ENCODE measurements at regions not wholly inside any gene's neighbourhood (a gene's known extent, or its start where the extent isn't known, plus 50 kb on each side); places are given as distances from the start of the nearest gene placed in this dataset.
"Not testable (repeated sequence)": the region's sequence is repeated elsewhere in the genome, so short reads cannot be mapped to it uniquely, and the experiment has no call there.

DNA sequence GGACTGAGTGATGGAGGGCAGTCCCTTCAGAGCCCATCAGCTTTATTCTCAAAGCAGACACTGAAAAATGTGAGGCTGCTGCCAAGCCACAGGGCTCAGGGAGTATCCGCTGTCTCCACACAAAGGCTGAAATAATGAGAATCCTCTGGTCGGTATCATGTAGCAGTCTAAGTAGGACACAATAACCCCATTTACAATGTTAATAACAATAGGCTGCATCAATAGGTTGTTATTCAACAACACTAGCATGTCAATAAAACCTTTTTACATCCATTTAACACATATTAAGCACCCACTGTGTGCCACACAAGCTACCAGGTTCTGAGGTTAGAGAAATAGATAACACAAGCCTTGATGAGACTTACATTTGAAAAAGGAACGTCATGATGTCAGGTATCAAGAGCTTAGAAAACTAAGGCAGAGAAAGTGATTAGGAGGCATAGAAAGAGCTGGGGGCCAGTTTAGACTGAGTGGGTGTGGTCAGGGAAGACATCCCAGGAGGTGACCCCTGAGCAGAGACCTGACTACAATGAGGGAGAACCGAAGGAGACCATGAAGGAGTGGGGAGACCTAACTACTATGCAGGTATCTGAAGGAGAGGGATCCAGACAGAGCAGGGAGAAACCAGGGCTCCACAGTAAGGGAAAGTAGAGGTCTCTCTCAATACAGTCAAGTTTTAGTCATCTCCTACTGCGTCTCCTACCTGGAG, 140.1 kb upstream of the GRIA1 start:
- no peak for DNase-seq (ENCODE audit: low read depth in 3 of 3, low spot score in 2 of 3)

- no peak for DNase-seq (ENCODE audit: low read depth in 3 of 3, low spot score in 2 of 3)
These were observed 137.7 kb upstream of the GRIA1 start for GRCh38 chr5:153352685-153353219.

GRCh38 chr5:153357493-153358112, 132.9 kb upstream of the GRIA1 start:
- no peak for DNase-seq (ENCODE audit: low read depth in 3 of 3, low spot score in 2 of 3)

DNA sequence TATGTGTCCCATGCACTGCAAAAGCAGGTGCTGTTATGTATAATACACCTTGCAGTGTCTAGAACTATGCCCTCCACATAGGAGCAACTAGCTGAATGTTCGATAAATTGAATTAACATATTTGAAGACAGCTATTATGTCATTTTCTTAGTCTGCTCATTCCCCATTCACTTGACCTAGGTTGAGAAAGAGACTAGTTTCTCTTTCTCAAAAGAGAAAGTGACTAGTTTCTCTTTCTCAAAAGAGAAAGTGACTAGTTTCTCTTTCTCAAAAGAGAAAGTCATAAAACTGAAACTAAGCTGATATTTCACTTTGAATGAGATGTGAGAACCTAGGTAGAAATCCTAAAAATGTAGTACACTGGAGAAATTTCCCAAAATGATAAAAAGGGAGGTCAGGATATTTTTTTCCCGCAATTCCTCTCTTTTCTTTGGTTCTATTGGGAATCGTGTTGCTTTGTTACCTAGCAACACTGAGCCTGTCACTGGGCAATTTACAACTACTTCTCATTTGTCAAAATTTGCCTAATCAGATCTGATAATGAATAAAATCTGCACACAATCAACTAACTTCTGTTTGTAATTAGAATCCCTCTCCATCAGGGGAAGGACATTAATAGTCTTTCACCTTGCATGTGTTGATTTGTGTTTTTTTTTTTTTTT, 132.0 kb upstream of the GRIA1 start:
- no peak for DNase-seq (ENCODE audit: low read depth in 3 of 3, low spot score in 2 of 3)

- no peak for DNase-seq (ENCODE audit: low read depth in 3 of 3, low spot score in 2 of 3)
These were observed 129.6 kb upstream of the GRIA1 start for GRCh38 chr5:153360860-153361259.

- DNase-seq (ENCODE audit: low read depth in 3 of 3, low spot score in 2 of 3) = no peak
These were observed 128.6 kb upstream of the GRIA1 start for GRCh38 chr5:153361735-153362409.

- DNase-seq (ENCODE audit: low read depth in 3 of 3, low spot score in 2 of 3) = no peak
These were observed 124.9 kb upstream of the GRIA1 start for GRCh38 chr5:153365547-153365946.

- DNase-seq (ENCODE audit: low read depth in 3 of 3, low spot score in 2 of 3) = no peak
These were observed 123.0 kb upstream of the GRIA1 start for GRCh38 chr5:153367466-153367865.

- no peak for DNase-seq (ENCODE audit: low read depth in 3 of 3, low spot score in 2 of 3)
These were observed 117.9 kb upstream of the GRIA1 start for GRCh38 chr5:153372425-153373129.

DNA sequence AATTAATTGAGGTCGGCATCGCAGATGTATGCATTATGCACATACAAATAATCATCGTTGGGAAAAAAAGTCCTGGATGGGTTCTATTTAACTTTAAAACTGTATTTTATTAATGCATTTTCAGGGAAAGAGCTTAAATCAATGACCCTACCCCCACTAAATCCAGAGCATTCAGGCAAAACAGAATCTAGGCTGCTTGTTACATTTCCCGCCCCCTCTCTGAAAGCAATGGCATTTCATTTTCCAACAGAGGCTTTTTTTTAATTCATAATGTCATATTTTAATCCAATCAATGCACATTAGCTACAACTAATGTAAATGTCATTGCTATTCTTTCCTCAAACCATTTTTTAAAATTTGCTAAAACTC, 117.4 kb upstream of the GRIA1 start:
- no peak for DNase-seq (ENCODE audit: low read depth in 3 of 3, low spot score in 2 of 3)

GRCh38 chr5:153381630-153382029, 108.8 kb upstream of the GRIA1 start:
- not testable (repeated sequence) for DNase-seq (ENCODE audit: low read depth in 3 of 3, low spot score in 2 of 3)

GRCh38 chr5:153390569-153390968, 99.9 kb upstream of the GRIA1 start:
- no peak for DNase-seq (ENCODE audit: low read depth in 3 of 3, low spot score in 2 of 3)

DNA sequence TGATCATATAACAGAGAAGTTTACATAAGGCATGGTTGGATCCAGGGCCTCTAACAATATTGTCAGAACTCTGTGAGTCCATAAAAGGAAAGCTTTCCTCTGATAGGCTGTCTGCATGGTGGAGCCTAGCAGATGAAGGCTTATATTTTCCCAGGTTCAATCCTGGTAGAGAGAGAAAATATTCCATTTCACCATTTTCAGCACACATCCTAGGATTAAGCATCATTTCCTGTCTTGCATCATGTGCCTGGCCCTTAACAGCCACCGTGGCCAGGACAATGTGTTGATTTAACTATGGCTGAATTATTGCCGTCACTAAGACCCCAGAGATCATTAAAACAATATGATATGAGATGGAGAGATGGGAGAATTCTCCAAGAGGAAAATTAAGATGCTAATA, 90.9 kb upstream of the GRIA1 start:
- DNase-seq (ENCODE audit: low read depth in 3 of 3, low spot score in 2 of 3) = no peak

GRCh38 chr5:153400931-153401330, 89.5 kb upstream of the GRIA1 start:
- no peak for DNase-seq (ENCODE audit: low read depth in 3 of 3, low spot score in 2 of 3)

- no peak for DNase-seq (ENCODE audit: low read depth in 3 of 3, low spot score in 2 of 3)
These were observed 87.9 kb upstream of the GRIA1 start for GRCh38 chr5:153402550-153402949.

- DNase-seq (ENCODE audit: low read depth in 3 of 3, low spot score in 2 of 3) = no peak
These were observed 87.0 kb upstream of the GRIA1 start for GRCh38 chr5:153403470-153403869.

DNA sequence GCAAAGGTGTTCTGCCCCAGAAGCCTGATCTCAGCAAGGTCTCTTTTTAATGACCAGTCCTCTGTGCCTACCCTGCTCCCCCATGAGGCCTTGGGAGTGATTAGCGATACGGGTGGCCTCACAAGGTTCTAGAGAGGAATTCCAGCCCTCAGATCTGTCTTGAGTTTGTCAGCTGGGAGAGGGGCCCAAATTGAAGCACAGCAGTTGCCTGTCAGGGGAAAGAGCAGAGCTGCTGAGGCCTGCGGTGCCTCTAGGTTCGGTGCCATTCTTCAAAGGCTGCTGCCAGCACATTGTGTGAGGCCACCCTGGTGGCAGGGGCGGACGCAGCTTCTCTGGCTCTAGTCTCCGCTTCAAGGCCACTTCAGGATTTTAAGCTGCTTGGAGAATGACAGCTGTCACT, 85.7 kb upstream of the GRIA1 start:
- DNase-seq (ENCODE audit: low read depth in 3 of 3, low spot score in 2 of 3) = no peak

DNA sequence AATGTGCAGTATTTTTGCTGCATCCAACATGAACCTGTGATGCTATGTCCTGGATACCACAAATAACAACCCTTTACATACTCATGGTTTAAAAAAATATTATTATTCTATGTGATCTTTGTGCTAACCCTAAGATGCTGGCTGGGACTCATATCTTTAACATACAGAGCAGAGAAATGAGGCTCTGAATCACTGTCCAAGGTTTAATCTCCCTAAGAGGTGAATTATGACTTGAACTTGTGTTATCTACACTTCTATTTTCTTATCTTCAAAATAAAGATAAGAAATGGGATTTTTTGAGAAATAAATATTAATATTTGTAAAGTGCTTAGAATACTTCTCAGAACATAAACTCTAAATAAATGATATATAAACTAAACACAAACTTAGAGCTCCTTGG, 68.8 kb upstream of the GRIA1 start:
- DNase-seq (ENCODE audit: low read depth in 3 of 3, low spot score in 2 of 3) = no peak

DNA sequence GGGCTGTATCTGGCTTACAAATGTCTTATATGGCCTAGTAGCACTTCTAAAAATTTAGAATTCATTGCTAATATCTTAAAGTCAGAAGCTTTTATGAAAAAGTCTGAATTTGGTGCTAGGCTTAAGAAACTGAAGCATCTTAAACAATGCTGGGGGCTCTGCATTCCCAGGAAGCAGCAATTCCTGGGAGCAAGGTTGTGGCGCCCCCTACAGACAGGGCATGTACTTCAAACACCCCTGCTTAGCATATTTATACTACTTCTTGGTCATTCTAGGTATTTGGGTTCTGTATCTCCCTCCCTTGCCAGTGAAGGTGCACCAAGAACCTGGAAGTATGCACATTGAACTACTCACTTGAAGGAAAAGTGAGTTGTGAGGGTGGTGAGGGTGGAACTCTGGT, 64.6 kb upstream of the GRIA1 start:
- no peak for DNase-seq (ENCODE audit: low read depth in 3 of 3, low spot score in 2 of 3)

GRCh38 chr5:153429761-153430380, 60.6 kb upstream of the GRIA1 start:
- no peak for DNase-seq (ENCODE audit: low read depth in 3 of 3, low spot score in 2 of 3)

Measured in right renal cortex interstitium (tissue), 3 donors.